ENCODE measurements at regions not wholly inside any gene's neighbourhood (a gene's known extent, or its start where the extent isn't known, plus 50 kb on each side); places are given as distances from the start of the nearest gene placed in this dataset.

DNA sequence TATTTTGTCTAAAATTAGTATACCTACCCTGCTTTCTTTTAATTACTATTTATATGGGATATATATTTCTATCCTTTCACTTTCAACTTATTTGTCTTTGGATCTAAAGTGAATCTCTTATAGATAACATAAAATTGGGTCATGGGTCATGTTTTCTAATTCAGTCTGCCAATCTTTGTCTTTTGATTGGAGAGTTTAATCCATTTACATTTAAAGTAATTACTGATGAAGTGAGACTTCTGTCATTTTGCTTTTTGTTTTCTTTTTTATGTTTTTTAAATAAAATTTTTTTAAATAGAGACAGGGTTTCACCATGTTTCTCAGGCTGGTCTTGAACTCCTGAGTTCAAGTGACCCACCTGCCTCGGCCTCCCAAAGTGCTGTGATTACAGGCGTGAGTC lies 50.5 kb upstream of the PRDM1 start:
- Mint-ChIP-seq H3K4me3 (no peak overlapping the region), H3K27ac (no peak overlapping the region), H3K4me1 (peaks cover 4% of the 10 kb centered on the region), H3K27me3 (no peaks in the 10 kb centered on the region), H3K36me3 (ENCODE audit: low read depth) (peaks cover 2% of the 10 kb centered on the region)
- no peaks in the 10 kb centered on the region for H3K9me3 ChIP-seq (ENCODE audit: control insufficient read depth, low read length, poor library complexity, severe bottlenecking)
- DNase-seq = no peak
- ATAC-seq = no peak

DNA sequence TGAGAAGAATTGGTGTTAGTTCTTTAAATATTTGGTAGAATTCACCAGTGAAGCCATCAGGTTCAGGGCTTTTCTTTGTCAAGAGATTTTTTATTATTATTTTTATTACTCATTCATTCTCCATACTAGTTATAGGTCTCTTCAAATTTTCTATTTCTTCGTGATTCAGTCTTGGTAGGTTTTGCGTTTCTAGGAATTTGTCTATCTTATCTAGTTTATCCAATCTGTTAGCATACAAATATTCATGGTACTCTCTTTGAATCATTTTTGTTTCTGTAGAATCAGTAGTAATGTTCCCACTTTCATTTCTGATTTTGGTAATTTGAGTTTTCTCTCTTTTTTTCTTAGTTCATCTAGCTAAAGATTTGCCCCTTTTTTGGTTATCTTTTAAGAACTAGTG lies 52.3 kb upstream of the PRDM1 start:
- H3K9me3 ChIP-seq (ENCODE audit: control insufficient read depth, low read length, poor library complexity, severe bottlenecking) = no peaks in the 10 kb centered on the region
- Mint-ChIP-seq H3K36me3 (ENCODE audit: low read depth) (peaks cover 2% of the 10 kb centered on the region), H3K27ac (no peak overlapping the region), H3K27me3 (no peaks in the 10 kb centered on the region), H3K4me1 (peaks cover 4% of the 10 kb centered on the region), H3K4me3 (no peak overlapping the region)
- ATAC-seq (no peak), DNase-seq (no peak)

DNA sequence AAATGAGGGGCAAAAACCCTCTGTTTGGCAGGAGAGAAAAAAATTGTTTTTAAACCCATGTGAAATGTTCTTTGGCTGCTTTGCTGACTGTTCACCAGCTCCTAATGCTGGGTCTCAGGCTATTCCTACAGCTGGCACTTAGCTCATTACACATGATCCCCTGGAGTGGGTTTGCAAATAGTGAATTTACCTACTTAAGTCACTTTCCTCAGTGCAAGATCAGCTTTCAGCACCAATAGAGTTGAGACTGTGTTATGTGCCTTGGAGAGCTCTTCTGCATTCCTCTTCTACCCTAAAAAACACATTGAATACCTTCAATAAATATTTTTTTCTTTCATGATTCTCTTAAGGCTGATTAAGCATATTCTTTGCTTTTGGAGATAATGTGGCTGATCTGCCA lies 58.4 kb upstream of the PRDM1 start:
- DNase-seq = no peak
- no peaks in the 10 kb centered on the region for H3K36me3 Mint-ChIP-seq (ENCODE audit: low read depth)
- no peak overlapping the region for H3K27ac Mint-ChIP-seq
- peaks cover 12% of the 10 kb centered on the region for H3K27me3 Mint-ChIP-seq
- peaks cover 6% of the 10 kb centered on the region for H3K4me1 Mint-ChIP-seq
- no peaks in the 10 kb centered on the region for H3K9me3 ChIP-seq (ENCODE audit: control insufficient read depth, low read length, poor library complexity, severe bottlenecking)
- ATAC-seq = no peak
- no peak overlapping the region for H3K4me3 Mint-ChIP-seq

DNA sequence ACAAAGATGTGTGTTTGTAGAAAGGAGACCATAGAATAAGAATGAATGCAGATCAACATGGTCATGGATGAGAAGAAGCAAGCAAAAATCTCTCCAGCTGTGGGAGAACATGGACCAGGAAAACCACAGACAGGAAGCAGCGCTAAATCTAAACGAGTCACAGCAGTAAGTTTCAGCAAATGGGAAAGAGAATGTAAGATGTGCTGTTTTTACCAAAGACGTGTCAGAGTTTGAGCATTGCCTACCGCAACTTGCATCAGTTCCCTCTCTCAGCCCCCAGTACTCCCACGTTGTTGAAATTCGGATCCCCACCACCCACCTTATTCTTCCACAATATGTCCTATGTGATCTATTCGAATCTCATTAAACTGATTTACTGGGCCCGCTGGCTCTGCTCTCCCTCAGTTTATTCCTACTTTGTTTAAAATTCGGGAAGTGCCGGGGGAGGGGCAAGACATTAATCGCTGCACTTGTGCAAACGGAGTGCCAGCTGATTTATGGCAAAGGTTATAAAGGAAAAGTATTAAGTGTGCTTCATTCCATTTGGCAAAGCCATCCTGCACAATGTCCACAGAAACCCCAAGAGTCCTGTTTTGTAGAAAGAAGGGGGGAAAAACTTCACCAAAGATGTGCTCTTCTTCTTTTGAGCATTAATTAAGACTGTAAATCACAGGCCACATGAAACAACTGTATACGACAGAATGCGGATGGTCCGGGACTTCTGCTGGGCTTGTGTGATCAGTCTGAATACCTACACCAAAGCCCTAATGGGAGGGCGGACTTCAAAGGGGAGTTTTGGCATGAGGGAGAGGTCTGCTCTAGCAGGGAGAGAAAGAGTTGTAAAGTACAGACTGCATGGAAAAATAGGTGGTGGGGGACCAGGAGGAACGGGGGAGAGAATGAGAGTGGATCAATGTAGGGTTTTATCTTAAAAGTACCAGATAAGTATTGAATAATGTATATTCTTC lies 59.1 kb upstream of the PRDM1 start:
- no peak overlapping the region for H3K27ac Mint-ChIP-seq
- ATAC-seq = no peak
- H3K4me3 Mint-ChIP-seq = no peak overlapping the region
- H3K9me3 ChIP-seq (ENCODE audit: control insufficient read depth, low read length, poor library complexity, severe bottlenecking) = no peaks in the 10 kb centered on the region
- no peaks in the 10 kb centered on the region for H3K36me3 Mint-ChIP-seq (ENCODE audit: low read depth)
- H3K4me1 Mint-ChIP-seq = peaks cover 6% of the 10 kb centered on the region
- H3K27me3 Mint-ChIP-seq = peaks cover 12% of the 10 kb centered on the region
- no peak for DNase-seq

DNA sequence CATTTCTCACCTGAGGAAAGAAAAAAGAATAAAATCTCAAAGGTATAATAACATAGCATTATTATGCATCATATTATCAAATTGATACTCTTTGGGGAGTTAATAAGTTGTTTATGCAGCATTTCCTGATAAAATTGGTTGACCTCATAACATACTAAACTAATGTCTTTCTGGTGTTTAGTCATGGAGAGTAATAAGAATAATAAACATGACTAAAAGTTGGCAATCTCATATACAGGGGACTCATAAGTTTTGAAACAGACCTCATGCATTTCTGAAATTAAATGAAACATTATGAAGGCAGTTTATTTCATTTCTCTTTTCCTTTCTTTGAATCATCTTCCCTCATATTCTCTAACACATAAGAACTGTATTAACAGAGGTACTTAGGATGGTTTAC lies 60.5 kb upstream of the PRDM1 start:
- Mint-ChIP-seq H3K4me3 (no peak overlapping the region), H3K27me3 (peaks cover 12% of the 10 kb centered on the region), H3K27ac (no peak overlapping the region), H3K36me3 (ENCODE audit: low read depth) (no peaks in the 10 kb centered on the region), H3K4me1 (peaks cover 2% of the 10 kb centered on the region)
- no peak for ATAC-seq
- DNase-seq = no peak
- H3K9me3 ChIP-seq (ENCODE audit: control insufficient read depth, low read length, poor library complexity, severe bottlenecking) = no peaks in the 10 kb centered on the region

- no peak overlapping the region for H3K4me3 Mint-ChIP-seq
- H3K27me3 Mint-ChIP-seq = peaks cover 8% of the 10 kb centered on the region
- ATAC-seq = no peak
- H3K27ac Mint-ChIP-seq = no peak overlapping the region
- DNase-seq = no peak
- no peaks in the 10 kb centered on the region for H3K9me3 ChIP-seq (ENCODE audit: control insufficient read depth, low read length, poor library complexity, severe bottlenecking)
- no peaks in the 10 kb centered on the region for H3K36me3 Mint-ChIP-seq (ENCODE audit: low read depth)
- peaks cover 2% of the 10 kb centered on the region for H3K4me1 Mint-ChIP-seq
These were observed 63.3 kb upstream of the PRDM1 start for GRCh38 chr6:106022801-106023200.

GRCh38 chr6:106017454-106017853 lies 68.7 kb upstream of the PRDM1 start:
- H3K9me3 ChIP-seq (ENCODE audit: control insufficient read depth, low read length, poor library complexity, severe bottlenecking) = no peaks in the 10 kb centered on the region
- Mint-ChIP-seq H3K27ac (no peak overlapping the region), H3K27me3 (no peaks in the 10 kb centered on the region), H3K36me3 (ENCODE audit: low read depth) (peaks cover 4% of the 10 kb centered on the region), H3K4me3 (no peak overlapping the region), H3K4me1 (peaks cover 7% of the 10 kb centered on the region)
- ATAC-seq (no peak), DNase-seq (no peak)

GRCh38 chr6:106014955-106015354 lies 71.2 kb upstream of the PRDM1 start:
- H3K9me3 ChIP-seq (ENCODE audit: control insufficient read depth, low read length, poor library complexity, severe bottlenecking) = no peaks in the 10 kb centered on the region
- no peak overlapping the region for H3K27ac Mint-ChIP-seq
- no peaks in the 10 kb centered on the region for H3K27me3 Mint-ChIP-seq
- H3K4me3 Mint-ChIP-seq = no peak overlapping the region
- ATAC-seq = no peak
- peaks cover 8% of the 10 kb centered on the region for H3K36me3 Mint-ChIP-seq (ENCODE audit: low read depth)
- no peak for DNase-seq
- peaks cover 14% of the 10 kb centered on the region for H3K4me1 Mint-ChIP-seq

DNA sequence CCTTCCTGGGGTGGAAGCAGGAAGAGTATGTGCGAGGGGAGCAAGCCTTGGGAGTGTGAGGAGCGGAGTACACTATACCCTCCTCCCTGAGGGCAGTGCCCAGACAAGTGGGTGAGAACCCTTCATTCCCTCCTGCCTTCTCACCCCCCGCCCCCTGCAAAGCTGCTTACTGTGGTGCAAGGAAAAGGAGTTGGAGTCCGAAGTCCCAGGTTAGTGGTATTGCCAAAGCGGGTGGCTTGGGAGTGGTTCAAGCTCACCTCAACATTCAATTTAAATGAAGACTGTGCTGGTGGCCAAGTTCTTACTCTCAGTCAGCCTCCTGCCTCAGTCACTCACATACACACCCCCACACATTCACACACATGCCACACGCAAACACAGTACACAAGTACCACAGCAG lies 74.7 kb upstream of the PRDM1 start:
- Mint-ChIP-seq H3K27ac (no peak overlapping the region), H3K4me1 (peaks cover 18% of the 10 kb centered on the region), H3K36me3 (ENCODE audit: low read depth) (peaks cover 8% of the 10 kb centered on the region)

GRCh38 chr6:106005954-106006353 lies 80.2 kb upstream of the PRDM1 start:
- H3K4me1 Mint-ChIP-seq = peaks cover 16% of the 10 kb centered on the region
- DNase-seq = no peak
- no peak for ATAC-seq
- H3K27me3 Mint-ChIP-seq = peaks cover 29% of the 10 kb centered on the region
- H3K9me3 ChIP-seq (ENCODE audit: control insufficient read depth, low read length, poor library complexity, severe bottlenecking) = no peaks in the 10 kb centered on the region
- H3K4me3 Mint-ChIP-seq = no peak overlapping the region
- H3K27ac Mint-ChIP-seq = no peak overlapping the region
- peaks cover 2% of the 10 kb centered on the region for H3K36me3 Mint-ChIP-seq (ENCODE audit: low read depth)

More for the DNA sequence above, 74.7 kb upstream of the PRDM1 start:
- no peak for DNase-seq
- no peak for ATAC-seq
- Mint-ChIP-seq H3K27me3 (peaks cover 4% of the 10 kb centered on the region), H3K4me3 (no peak overlapping the region)
- no peaks in the 10 kb centered on the region for H3K9me3 ChIP-seq (ENCODE audit: control insufficient read depth, low read length, poor library complexity, severe bottlenecking)

GRCh38 chr6:106005013-106005412 lies 81.1 kb upstream of the PRDM1 start:
- Mint-ChIP-seq H3K4me3 (no peak overlapping the region), H3K36me3 (ENCODE audit: low read depth) (peaks cover 2% of the 10 kb centered on the region), H3K27me3 (peaks cover 32% of the 10 kb centered on the region), H3K27ac (no peak overlapping the region), H3K4me1 (peaks cover 16% of the 10 kb centered on the region)
- no peak for DNase-seq
- ATAC-seq = no peak
- no peaks in the 10 kb centered on the region for H3K9me3 ChIP-seq (ENCODE audit: control insufficient read depth, low read length, poor library complexity, severe bottlenecking)

DNA sequence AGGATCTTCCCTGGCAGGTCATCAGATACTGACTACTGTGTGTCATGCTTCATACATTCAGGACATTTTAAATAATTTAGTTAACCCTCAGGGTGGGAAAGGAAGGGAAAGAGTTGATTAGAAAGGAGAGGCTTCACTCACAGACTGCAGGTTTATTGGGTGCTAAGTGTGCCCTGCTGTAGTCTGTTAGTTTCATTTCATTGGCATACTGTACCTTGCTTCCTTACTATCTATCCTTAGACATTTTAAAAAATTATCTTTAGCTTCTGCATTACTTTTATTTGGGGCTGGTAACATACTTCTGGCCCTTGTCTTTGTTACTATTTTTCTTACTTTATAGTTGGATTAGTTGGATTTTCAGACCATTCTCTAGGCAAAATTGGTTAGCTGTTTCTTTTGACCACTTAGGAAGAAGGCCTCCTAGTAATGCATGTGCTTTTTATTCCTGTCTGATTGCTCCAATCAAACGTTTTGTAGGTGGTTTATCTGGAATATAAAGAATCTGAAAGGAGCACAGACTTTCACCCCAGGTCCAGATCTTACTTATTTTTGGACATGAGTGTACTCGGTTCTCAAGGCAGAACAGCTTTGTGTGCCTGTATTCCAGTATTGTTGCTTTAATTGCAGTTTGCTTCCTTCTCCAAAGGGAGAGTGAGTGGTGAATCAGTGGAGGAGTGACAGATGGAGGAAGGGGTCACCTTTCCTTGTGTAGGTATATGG lies 82.7 kb upstream of the PRDM1 start:
- Mint-ChIP-seq H3K4me1 (peaks cover 16% of the 10 kb centered on the region), H3K36me3 (ENCODE audit: low read depth) (peaks cover 2% of the 10 kb centered on the region), H3K4me3 (no peak overlapping the region), H3K27ac (no peak overlapping the region), H3K27me3 (peaks cover 32% of the 10 kb centered on the region)
- ATAC-seq = no peak
- H3K9me3 ChIP-seq (ENCODE audit: control insufficient read depth, low read length, poor library complexity, severe bottlenecking) = no peaks in the 10 kb centered on the region
- DNase-seq = no peak

GRCh38 chr6:106002005-106002404 lies 84.1 kb upstream of the PRDM1 start:
- peaks cover 2% of the 10 kb centered on the region for H3K36me3 Mint-ChIP-seq (ENCODE audit: low read depth)
- no peak overlapping the region for H3K27ac Mint-ChIP-seq
- H3K27me3 Mint-ChIP-seq = peaks cover 33% of the 10 kb centered on the region
- DNase-seq (no peak), ATAC-seq (no peak)
- no peak overlapping the region for H3K4me3 Mint-ChIP-seq
- no peaks in the 10 kb centered on the region for H3K9me3 ChIP-seq (ENCODE audit: control insufficient read depth, low read length, poor library complexity, severe bottlenecking)
- H3K4me1 Mint-ChIP-seq = peaks cover 16% of the 10 kb centered on the region

All from T-helper 17 cell (primary cell).